Amniotic epithelial cell (primary cell): ENCODE measurements at regions not wholly inside any gene's neighbourhood (a gene's known extent, or its start where the extent isn't known, plus 50 kb on each side); places are given as distances from the start of the nearest gene placed in this dataset.
A peak's percentile ranks its signal among the peaks of the same experiment; 100 is the strongest.

Experiments
- DNase-seq: peaks from one replicate; pipeline ENCODE4 v3.0.0-alpha.2; 2010; ENCODE audit warnings: low read depth

GRCh38 chr5:6003040-6003825 is 375.1 kb downstream of the MED10 start:
- no peak for DNase-seq

GRCh38 chr5:6000867-6001266 is 377.5 kb downstream of the MED10 start:
- DNase-seq: no peak

DNA sequence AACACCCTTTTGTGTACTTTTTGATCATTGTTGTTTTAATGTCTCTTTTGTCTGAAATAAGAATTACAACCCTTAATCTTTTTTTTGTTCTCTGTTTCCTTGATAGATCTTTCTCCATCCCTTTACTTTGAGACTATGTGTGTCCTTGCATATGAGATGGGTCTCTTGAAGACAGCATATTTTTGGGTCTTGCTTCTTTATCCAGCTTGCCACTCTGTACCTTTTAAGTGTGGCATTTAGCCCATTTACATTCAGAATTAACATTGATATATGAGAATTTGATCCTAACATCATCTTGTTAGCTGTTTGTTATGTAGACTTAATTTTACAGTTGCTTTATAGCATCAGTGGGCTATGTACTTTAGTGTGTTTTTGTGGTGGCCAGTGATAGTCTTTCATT is 382.5 kb downstream of the MED10 start:
- DNase-seq: no peak

DNA sequence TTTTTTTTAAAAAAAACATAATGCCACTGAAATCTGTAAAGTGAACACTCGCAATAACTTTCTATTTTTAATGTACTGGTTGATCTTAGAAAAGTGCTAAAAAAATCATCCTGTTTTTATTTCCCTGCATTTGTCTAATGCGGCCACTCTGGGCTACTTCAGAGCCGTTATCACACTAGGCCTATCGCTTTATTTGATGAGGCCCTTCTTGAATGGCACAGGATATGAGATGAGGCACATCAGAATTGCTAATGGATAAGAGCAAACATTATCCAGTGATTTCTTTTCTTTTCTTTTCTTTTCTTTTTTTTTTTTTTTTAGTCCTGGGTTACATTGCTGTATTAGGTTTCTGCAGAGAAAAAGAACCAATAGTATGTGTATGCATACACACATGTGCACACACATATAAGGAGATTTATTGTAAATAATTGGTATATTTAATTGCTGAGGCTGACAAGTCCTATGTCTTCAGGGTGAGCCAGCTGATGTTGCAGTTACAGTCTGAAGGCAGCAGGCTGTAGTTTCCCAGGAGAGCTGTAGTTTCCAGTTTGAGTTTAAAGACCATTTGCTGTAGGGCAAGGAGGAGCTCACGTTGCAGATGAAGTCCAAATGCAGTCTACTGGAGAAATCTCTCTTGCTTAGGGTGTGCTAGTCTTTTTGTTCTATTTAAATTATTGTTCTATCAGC is 391.7 kb downstream of the MED10 start:
- no peak for DNase-seq

GRCh38 chr5:5985332-5985731 is 393.0 kb downstream of the MED10 start:
- no peak for DNase-seq

DNA sequence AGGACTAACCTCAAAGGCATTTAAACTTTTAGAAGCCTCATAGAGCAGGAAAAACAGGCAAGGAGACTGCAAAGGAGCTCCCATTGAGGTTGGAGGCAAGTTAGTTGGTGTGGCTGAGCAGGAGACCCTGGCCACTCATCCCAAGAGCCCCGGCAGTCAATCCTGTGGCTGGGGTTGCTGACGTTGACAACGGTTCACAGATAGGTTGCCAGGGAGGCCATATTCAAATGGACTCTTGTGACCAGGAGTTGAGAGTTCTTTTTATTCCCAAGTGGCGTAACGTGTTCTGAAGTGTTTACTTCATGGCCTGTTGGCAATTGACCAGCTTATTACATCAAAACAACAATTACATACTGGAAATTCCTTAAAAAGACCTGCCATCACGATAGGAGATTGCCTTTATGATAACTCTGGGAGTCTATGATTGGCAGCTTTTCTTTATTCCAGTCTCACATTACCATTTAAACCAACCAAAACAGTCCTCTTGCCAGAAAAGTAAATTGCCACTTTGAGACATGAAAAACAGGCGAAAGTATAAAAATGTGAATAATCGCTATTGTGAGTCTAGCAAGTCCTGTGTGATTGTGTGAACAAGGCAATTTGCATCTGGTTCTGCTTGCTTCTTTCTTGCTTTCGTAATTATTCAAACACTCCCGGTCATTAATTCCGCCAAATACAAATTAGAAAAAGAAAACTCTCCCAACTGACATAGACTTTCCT is 394.9 kb downstream of the MED10 start:
- DNase-seq: no peak

DNA sequence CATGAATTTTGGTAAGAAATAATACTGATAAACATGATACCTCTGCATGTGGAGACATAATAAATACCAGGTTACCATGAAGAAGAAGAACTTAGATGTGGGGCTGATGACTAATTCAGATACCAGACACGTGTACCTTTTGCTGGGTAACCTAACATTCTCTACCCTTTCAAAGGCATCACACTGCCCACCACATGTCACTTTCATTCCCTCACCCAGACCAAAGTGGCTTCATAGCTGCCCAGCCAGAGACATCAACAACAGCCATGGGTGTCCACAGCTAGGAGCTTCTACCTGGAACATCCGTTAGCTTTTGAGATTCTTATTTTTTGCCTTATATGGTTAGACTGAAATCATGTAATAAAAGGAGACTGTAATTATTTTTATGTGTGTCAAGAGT is 396.8 kb downstream of the MED10 start:
- no peak for DNase-seq

- no peak for DNase-seq
Measured at GRCh38 chr5:5980538-5980895, 397.8 kb downstream of the MED10 start.

DNA sequence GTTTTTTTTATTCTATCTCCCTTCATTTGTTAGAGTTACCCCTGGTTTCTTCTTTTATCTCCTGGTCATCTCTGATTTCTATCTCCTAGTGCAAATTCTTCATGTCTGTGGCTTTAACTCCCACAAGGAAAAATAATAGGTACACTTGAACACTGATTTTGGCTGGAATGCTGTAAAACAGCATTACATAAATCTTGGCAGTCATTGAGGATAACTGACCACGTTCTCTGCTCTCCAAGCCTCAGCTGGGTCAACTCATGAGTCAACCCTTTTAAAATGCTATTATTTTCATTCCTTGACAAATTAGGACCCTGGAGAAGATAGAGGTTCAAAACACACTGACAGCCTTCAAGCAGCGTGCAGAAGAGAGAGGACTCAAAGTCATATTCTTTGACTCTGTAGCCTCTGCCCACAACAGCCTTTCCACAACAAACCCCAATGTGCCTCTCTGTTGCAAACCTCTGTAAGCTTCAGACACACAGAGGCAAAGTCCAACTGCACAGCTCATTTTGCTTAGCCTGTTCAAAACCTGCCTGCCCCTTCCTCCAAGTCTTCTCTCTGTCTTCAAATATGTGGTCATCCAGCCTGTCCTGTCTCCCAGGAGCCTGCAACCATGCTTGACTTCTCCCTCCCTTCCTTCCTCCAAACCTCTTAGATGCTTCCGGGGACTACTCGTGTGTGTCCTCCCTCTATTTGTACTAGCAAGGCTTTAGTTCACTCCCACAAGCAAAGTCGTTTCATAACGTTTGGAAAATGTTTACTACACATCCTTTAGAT is 398.4 kb downstream of the MED10 start:
- DNase-seq: no peak

GRCh38 chr5:5979377-5979760 is 399.0 kb downstream of the MED10 start:
- DNase-seq: peak; percentile 1

GRCh38 chr5:5978501-5979376 is 399.6 kb downstream of the MED10 start:
- no peak for DNase-seq

- DNase-seq: no peak
Measured at GRCh38 chr5:5971203-5971602, 407.1 kb downstream of the MED10 start.

DNA sequence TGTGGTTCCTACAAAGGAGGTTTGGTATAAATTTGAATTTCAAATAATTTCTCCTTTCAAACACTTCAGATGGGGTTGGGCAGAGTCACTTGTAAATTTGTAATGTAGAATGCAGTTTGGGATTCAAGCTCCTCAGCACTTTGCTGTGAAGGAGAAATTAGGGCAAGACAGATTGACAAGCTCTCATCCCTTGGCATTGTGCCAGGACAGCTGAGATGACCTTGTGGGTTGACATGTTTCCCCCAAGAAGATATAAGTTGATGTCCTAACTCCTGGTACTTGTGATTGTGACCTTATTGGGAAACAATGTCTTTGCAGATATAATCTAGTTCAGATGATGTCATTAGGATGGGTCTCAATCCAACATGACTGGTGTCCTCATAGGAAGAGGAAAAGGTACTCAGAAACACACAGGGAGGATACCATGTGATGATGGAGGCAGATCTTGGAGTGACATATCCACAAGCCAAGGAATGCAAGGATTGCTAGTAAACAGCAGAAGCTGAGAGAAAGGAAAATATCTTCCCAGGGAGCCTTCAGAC is 408.3 kb downstream of the MED10 start:
- DNase-seq: no peak

DNA sequence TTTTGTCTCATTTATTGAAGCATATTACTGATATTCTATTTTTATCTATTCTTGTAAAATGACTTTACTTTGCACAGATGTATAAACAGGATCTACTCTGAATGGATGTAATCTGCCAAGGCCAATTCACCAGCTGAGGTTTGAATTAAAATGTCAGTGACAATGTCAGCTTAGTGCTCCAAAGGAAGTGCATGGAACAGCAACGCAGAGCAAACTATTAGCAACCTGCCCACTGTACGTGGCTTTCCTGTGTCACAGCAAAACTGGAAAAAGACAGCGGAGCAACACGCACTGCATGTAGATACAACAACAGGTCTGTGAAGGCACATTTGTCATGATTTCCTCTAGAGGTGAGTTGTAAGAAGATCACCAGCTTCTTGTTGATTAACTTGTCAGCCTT is 409.4 kb downstream of the MED10 start:
- DNase-seq: no peak

GRCh38 chr5:5967944-5968343 is 410.4 kb downstream of the MED10 start:
- DNase-seq: no peak

- no peak for DNase-seq
Measured at GRCh38 chr5:5967373-5967772, 411.0 kb downstream of the MED10 start.

GRCh38 chr5:5965132-5965531 is 413.2 kb downstream of the MED10 start:
- DNase-seq: no peak

GRCh38 chr5:5964347-5964746 is 414.0 kb downstream of the MED10 start:
- no peak for DNase-seq

GRCh38 chr5:5957737-5958136 is 420.6 kb downstream of the MED10 start:
- no peak for DNase-seq

DNA sequence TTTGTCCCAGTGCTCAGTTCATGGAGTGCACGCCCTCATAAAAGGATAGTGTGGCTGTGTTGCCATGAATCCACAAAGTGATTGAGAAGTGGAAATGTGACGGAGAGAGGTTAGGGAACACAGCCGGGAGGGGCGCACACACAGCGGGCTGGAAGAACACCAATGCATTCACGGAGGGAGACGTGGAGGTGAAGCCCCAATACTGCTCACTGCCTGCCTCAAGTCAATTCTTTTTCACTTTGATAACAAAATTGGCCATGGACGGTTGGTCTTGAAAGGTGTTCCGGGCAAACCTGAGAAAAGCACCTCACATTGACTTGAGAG is 424.1 kb downstream of the MED10 start:
- DNase-seq: no peak

- no peak for DNase-seq
Measured at GRCh38 chr5:5953584-5954274, 424.6 kb downstream of the MED10 start.
